GM21786 (cell line): ENCODE measurements at regions not wholly inside any gene's neighbourhood (a gene's known extent, or its start where the extent isn't known, plus 50 kb on each side); places are given as distances from the start of the nearest gene placed in this dataset.

Source experiments
- ATAC-seq: cut with Tn5 transposase; IDR thresholded peaks from one replicate; pipeline ENCODE4 v1.9.1; 2021; ENCODE audit not compliant: unreplicated experiment

- no peak for ATAC-seq
Observed at GRCh38 chr3:160129459-160130061, 95.7 kb upstream of the C3orf80 start.

GRCh38 chr3:160130071-160130470 lies 95.2 kb upstream of the C3orf80 start:
- ATAC-seq = no peak

GRCh38 chr3:160130950-160131349 lies 94.3 kb upstream of the C3orf80 start:
- no peak for ATAC-seq

- no peak for ATAC-seq
Observed at GRCh38 chr3:160132226-160132625, 93.0 kb upstream of the C3orf80 start.

GRCh38 chr3:160133757-160134156 lies 91.5 kb upstream of the C3orf80 start:
- no peak for ATAC-seq

- no peak for ATAC-seq
Observed at GRCh38 chr3:160134454-160134853, 90.8 kb upstream of the C3orf80 start.

- no peak for ATAC-seq
Observed at GRCh38 chr3:160134964-160135363, 90.3 kb upstream of the C3orf80 start.

- no peak for ATAC-seq
Observed at GRCh38 chr3:160135851-160136250, 89.4 kb upstream of the C3orf80 start.

GRCh38 chr3:160136421-160136820 lies 88.8 kb upstream of the C3orf80 start:
- ATAC-seq = no peak

GRCh38 chr3:160139291-160139690 lies 85.9 kb upstream of the C3orf80 start:
- no peak for ATAC-seq

- ATAC-seq = no peak
Observed at GRCh38 chr3:160140756-160141155, 84.5 kb upstream of the C3orf80 start.

GRCh38 chr3:160141485-160142185 lies 83.6 kb upstream of the C3orf80 start:
- no peak for ATAC-seq

- ATAC-seq = no peak
Observed at GRCh38 chr3:160143482-160143881, 81.7 kb upstream of the C3orf80 start.

- ATAC-seq = no peak
Observed at GRCh38 chr3:160150066-160150465, 75.2 kb upstream of the C3orf80 start.

GRCh38 chr3:160150525-160150924 lies 74.7 kb upstream of the C3orf80 start:
- ATAC-seq = no peak

GRCh38 chr3:160152638-160153037 lies 72.6 kb upstream of the C3orf80 start:
- no peak for ATAC-seq

GRCh38 chr3:160154033-160154432 lies 71.2 kb upstream of the C3orf80 start:
- no peak for ATAC-seq

- no peak for ATAC-seq
Observed at GRCh38 chr3:160154596-160154995, 70.6 kb upstream of the C3orf80 start.

GRCh38 chr3:160157321-160157720 lies 67.9 kb upstream of the C3orf80 start:
- no peak for ATAC-seq

GRCh38 chr3:160159341-160159740 lies 65.9 kb upstream of the C3orf80 start:
- no peak for ATAC-seq

GRCh38 chr3:160159806-160160205 lies 65.4 kb upstream of the C3orf80 start:
- no peak for ATAC-seq

- ATAC-seq = no peak
Observed at GRCh38 chr3:160161921-160162320, 63.3 kb upstream of the C3orf80 start.

GRCh38 chr3:160162440-160162839 lies 62.8 kb upstream of the C3orf80 start:
- no peak for ATAC-seq
